ENCODE measurements at regions not wholly inside any gene's neighbourhood (a gene's known extent, or its start where the extent isn't known, plus 50 kb on each side); places are given as distances from the start of the nearest gene placed in this dataset.

- TF ChIP-seq CTCF (IDR thresholded peaks at IDR 0.05) = no peak
These were observed 474.1 kb upstream of the STEAP1 start for GRCh38 chr7:89680161-89680560.

GRCh38 chr7:89681448-89681847 lies 472.8 kb upstream of the STEAP1 start:
- no peak for TF ChIP-seq CTCF (IDR thresholded peaks at IDR 0.05)

- no peak for TF ChIP-seq CTCF (IDR thresholded peaks at IDR 0.05)
These were observed 469.0 kb upstream of the STEAP1 start for GRCh38 chr7:89685287-89685686.

DNA sequence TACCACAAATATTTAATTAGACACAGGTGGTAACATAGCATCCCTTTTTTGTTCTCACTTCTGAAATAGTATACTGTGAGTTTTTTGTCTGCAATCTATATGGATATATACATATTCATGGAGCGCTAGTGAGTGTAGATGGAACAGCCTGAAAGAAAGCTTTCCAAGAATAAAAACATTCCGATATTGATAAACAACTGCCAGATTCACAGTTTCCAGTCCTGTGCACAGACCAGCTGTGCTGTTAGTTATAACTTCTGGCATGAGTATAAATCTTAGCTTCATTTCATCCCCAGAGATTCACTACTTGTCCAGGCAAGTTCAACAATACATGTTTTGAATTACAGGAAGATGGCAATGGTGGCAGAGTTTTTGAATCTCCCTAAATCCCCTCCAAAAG lies 467.1 kb upstream of the STEAP1 start:
- TF ChIP-seq CTCF (IDR thresholded peaks at IDR 0.05) = no peak

GRCh38 chr7:89695241-89695640 lies 459.0 kb upstream of the STEAP1 start:
- no peak for TF ChIP-seq CTCF (IDR thresholded peaks at IDR 0.05)

GRCh38 chr7:89714131-89714530 lies 440.1 kb upstream of the STEAP1 start:
- TF ChIP-seq CTCF (IDR thresholded peaks at IDR 0.05) = no peak

GRCh38 chr7:89728481-89728880 lies 425.8 kb upstream of the STEAP1 start:
- TF ChIP-seq CTCF (IDR thresholded peaks at IDR 0.05) = no peak

DNA sequence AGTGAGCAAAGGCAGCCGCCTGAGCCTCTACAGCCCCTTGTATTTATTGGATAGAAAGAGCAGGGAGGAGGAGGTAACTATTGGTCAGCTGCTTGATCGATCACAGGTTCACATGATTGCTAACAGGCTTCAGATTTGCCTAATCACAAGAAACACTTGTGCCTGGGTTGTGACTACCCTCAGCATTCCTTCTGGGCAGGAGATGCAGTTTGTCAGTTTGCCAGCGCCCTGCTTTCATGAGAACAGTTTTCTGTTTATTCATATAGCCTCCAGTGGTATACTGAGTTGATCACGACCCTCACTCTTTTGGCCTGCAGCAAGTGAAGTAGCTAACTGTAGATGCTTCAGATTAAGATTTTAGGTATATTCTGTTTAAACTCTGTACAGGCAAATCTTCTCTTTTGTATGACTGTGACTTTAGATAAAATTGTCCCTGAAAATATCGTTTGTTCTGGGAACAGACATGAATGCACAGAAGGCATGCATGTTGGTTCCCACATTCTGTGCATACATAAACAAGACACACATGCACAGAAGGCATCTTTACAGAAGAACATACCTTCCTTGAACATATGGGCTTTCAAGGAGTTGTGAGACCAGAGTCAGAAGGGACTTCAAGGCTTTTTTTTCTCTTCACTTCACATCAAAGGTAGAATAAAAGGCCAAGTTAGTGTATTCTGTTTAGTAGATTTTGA lies 422.4 kb upstream of the STEAP1 start:
- TF ChIP-seq CTCF (IDR thresholded peaks at IDR 0.05) = no peak

Measured in LNCAP (cell line).